ENCODE measurements at regions not wholly inside any gene's neighbourhood (a gene's known extent, or its start where the extent isn't known, plus 50 kb on each side); places are given as distances from the start of the nearest gene placed in this dataset.

GRCh38 chr2:221653182-221653581, 81.1 kb upstream of the EPHA4 start:
- no TSS peak for BruUV-seq (replicated peaks)
- 0% methylated on average over 1 of the region's 1 CpG for WGBS (ENCODE audit: low lambda C conversion rate)
- Histone ChIP-seq H3K4me3 (replicated peaks in 1 of 3; ENCODE audit: insufficient read depth in 1 of 3, low read depth in 2 of 3, low read length in 3 of 3) (no peak overlapping the region), H4K20me1 (ENCODE audit: insufficient read depth, low read length) (no peaks in the 10 kb centered on the region), H3K4me1 (ENCODE audit: insufficient read depth, low read length) (no peaks in the 10 kb centered on the region), H3K79me2 (ENCODE audit: insufficient read depth, low read length) (no peaks in the 10 kb centered on the region), H3K4me2 (ENCODE audit: low read depth, low read length) (no peak overlapping the region), H3K27me3 (ENCODE audit: control insufficient read depth in 1 of 2, insufficient read depth in 2 of 2, low read length in 2 of 2) (no peaks in the 10 kb centered on the region), H3K9ac (ENCODE audit: insufficient read depth, low read depth, low read length) (no peak overlapping the region), H3K36me3 (replicated peaks in 1 of 2; ENCODE audit: control insufficient read depth in 1 of 2, insufficient read depth in 2 of 2, low read length in 2 of 2) (no peaks in the 10 kb centered on the region), H2AFZ (ENCODE audit: low read length) (no peak overlapping the region), H3K27ac (ENCODE audit: extremely low read length, insufficient read depth, low read length) (no peak overlapping the region), H3K9me3 (ENCODE audit: low read length) (peaks cover 5% of the 10 kb centered on the region; the same call in 1 of the 2 replicates)
- DNase-seq (ENCODE audit: low spot score) (no peak), FAIRE-seq (no peak), ATAC-seq (no peak)
- TF ChIP-seq MAF1 (CRISPR knock-in tag; IDR thresholded peaks at IDR 0.05; ENCODE audit: borderline replicate concordance) (no peak), ZNF503 (CRISPR knock-in tag; IDR thresholded peaks at IDR 0.05) (no peak)
- in situ Hi-C loops (cut with HindIII; ENCODE audit: extremely low pct_ligation_motif_present, low pct_unique_long_range_greater_than_20kb): no loop called here
- ChIA-PET CTCF (ENCODE audit: low intra/inter-chr PET ratio, low total read pairs) (no interaction called here), POLR2A (no interaction called here)
- intact Hi-C loops (cut with micrococcal nuclease; ENCODE audit: unreplicated experiment): no loop called here

- BruUV-seq (replicated peaks): no TSS peak
- intact Hi-C loops (cut with micrococcal nuclease; ENCODE audit: unreplicated experiment) (no loop called here), in situ Hi-C loops (cut with HindIII; ENCODE audit: extremely low pct_ligation_motif_present, low pct_unique_long_range_greater_than_20kb) (no loop called here)
- CTCF ChIA-PET (ENCODE audit: low intra/inter-chr PET ratio, low total read pairs): no interaction called here
- Histone ChIP-seq H3K36me3 (replicated peaks in 1 of 2; ENCODE audit: control insufficient read depth in 1 of 2, insufficient read depth in 2 of 2, low read length in 2 of 2) (no peaks in the 10 kb centered on the region), H4K20me1 (ENCODE audit: insufficient read depth, low read length) (no peaks in the 10 kb centered on the region), H3K79me2 (ENCODE audit: insufficient read depth, low read length) (no peaks in the 10 kb centered on the region), H3K4me3 (replicated peaks in 1 of 3; ENCODE audit: insufficient read depth in 1 of 3, low read depth in 2 of 3, low read length in 3 of 3) (no peak overlapping the region), H3K9ac (ENCODE audit: insufficient read depth, low read depth, low read length) (no peak overlapping the region), H2AFZ (ENCODE audit: low read length) (no peak overlapping the region), H3K4me2 (ENCODE audit: low read depth, low read length) (no peak overlapping the region), H3K27ac (ENCODE audit: extremely low read length, insufficient read depth, low read length) (no peak overlapping the region), H3K27me3 (ENCODE audit: control insufficient read depth in 1 of 2, insufficient read depth in 2 of 2, low read length in 2 of 2) (no peaks in the 10 kb centered on the region), H3K9me3 (ENCODE audit: low read length) (peaks cover 13% of the 10 kb centered on the region; the same call in 1 of the 2 replicates), H3K4me1 (ENCODE audit: insufficient read depth, low read length) (no peaks in the 10 kb centered on the region)
- 10% methylated on average over 5 of the region's 5 CpGs for WGBS (ENCODE audit: low lambda C conversion rate)
- FAIRE-seq (no peak), DNase-seq (ENCODE audit: low spot score) (no peak), ATAC-seq (no peak)
- POLR2A ChIA-PET: no interaction called here
- no peak for TF ChIP-seq TAF1 (CRISPR knock-in tag; IDR thresholded peaks at IDR 0.05)
Observed at GRCh38 chr2:221649051-221649775, 77.1 kb upstream of the EPHA4 start.

Measured in HepG2 (cell line).